ENCODE measurements at regions not wholly inside any gene's neighbourhood (a gene's known extent, or its start where the extent isn't known, plus 50 kb on each side); places are given as distances from the start of the nearest gene placed in this dataset.

GRCh38 chr5:4108690-4109089 is 513.1 kb downstream of the IRX1 start:
- no peak for DNase-seq (ENCODE audit: low read depth in 2 of 2)

GRCh38 chr5:4113426-4113825 is 517.8 kb downstream of the IRX1 start:
- DNase-seq (ENCODE audit: low read depth in 2 of 2): no peak

GRCh38 chr5:4113905-4114304 is 518.3 kb downstream of the IRX1 start:
- DNase-seq (ENCODE audit: low read depth in 2 of 2): no peak

- DNase-seq (ENCODE audit: low read depth in 2 of 2): no peak
Measured at GRCh38 chr5:4114452-4114851, 518.8 kb downstream of the IRX1 start.

DNA sequence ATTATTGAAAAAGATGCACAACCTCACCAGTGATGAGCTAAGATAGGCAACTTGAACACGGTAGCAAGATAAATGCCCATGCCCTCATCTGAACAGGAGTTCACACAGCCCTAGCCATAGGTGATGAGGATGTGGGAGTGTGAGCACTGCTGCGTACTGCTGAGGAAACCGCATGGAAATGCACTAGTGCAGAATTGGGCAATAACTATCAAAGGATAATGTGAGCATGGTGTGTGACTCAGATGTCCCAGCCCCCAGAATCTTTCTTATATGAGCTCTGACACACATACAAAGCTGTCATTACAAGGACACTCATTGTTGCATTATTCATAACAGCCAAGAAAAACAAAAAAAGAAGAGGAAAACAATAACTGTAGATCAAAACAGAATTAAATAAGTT is 521.2 kb downstream of the IRX1 start:
- no peak for DNase-seq (ENCODE audit: low read depth in 2 of 2)

GRCh38 chr5:4124221-4124970 is 528.8 kb downstream of the IRX1 start:
- no peak for DNase-seq (ENCODE audit: low read depth in 2 of 2)

DNA sequence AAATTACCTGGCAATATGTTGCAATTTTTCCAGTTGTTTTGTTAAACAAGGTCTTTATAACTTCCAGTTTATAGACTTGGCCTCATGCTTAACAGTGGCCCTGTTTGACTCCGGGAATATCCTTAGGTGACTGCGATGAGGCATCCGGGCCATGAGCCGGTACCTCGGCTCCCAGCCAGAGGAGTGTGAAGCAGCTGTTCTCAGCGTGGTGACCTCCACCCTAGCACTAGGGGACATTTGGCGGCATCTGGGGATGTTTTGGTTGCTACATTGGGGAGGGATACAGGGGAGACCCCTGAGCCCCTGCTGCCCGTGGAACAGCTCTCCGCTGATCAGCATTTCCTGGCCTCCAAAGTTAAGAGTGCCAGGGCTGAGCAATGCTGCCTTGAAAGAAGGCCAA is 533.4 kb downstream of the IRX1 start:
- DNase-seq (ENCODE audit: low read depth in 2 of 2): no peak

DNA sequence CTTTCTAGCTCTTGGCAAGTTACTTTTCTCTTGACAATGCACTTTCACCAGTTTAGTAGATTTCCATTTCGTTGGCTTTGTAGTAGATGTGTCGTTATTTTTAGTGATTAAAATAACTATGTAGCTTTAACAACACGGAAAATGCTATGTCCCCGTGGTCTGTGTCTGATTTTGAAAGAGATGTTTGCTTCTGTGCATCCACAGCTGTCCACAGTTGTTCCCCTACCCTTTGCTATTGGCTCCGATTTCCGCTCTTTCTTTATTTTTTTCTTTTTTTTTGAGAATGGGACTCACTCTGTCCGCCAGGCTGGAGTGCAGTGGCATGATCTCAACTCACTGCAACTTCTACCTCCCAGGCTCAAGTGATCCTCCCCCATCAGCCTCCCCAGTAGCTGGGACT is 533.9 kb downstream of the IRX1 start:
- no peak for DNase-seq (ENCODE audit: low read depth in 2 of 2)

DNA sequence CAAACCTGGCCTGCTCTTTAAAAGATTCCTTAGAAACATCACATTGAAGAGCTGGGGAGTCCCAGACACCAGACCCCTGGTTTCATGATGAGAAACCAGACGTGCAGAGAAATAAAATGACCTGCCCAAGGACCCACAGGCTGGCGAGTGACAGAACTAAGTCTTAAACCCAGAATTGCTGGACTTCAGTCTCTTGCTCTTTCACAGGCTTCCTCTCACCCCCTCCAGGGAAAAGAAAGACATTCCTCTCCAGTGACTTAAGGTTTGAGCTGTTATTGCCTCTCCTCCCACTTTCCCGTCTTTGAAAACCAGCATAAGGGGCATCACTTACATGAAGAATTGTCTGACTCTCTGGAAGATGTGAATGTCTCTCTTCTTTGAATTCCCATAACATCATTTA is 535.2 kb downstream of the IRX1 start:
- no peak for DNase-seq (ENCODE audit: low read depth in 2 of 2)

DNA sequence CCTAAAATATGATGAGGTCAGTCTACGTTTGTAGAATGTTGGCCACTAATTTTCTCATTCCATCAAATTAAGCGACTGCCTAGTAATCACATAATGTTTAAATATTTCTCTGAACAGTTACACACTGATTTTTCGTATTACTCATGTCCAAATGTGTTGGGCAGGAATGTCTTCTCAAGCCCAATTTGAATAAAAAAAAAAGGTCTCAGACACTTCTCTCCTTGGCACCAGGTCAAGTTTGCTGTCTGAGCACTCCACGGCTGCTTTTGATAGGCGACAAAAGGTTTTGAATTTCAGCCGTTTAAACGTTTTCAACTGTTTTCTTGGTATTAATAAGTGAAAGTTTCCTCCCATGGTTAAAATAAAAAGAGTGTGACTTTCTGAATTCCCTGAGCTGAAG is 542.1 kb downstream of the IRX1 start:
- no peak for DNase-seq (ENCODE audit: low read depth in 2 of 2)

DNA sequence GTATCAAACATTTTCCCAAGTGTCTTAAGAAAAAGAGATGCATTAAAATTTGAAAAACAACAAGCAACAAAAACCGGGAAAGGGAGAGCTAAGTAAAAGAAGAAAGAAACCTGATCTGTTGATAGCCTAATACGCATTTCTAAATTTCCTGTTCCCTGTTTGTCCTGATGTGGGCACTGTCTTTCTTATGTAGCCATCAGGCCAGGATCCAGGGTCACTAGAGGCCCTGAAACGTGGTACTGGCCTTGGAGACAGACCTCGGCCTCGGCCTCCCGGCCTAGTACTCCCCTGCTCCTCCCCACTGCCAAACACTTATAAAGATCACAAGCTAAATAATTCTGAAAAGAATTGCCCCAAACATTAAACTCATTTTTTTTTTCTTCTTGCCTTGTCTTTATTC is 547.2 kb downstream of the IRX1 start:
- DNase-seq (ENCODE audit: low read depth in 2 of 2): no peak

GRCh38 chr5:4144411-4145007 is 548.9 kb downstream of the IRX1 start:
- DNase-seq (ENCODE audit: low read depth in 2 of 2): no peak

DNA sequence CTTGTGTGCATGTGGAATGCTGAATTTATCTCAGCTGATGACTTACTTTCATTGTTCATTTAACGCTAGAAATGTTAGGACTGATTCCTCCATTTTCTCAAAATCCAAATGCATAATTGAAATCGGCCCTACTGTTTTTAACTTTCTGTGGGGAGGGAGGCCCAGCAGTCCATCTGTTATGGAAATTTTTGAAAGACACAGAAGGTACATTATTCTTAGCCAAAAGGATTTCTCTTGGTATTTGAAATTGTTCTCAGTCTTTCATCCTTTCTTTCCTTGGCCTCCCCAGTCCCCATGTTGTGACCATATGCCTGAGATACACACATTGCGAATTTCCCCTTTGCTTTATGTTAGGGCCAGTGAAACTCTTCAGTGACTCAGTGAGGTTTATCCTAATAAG is 549.9 kb downstream of the IRX1 start:
- no peak for DNase-seq (ENCODE audit: low read depth in 2 of 2)

GRCh38 chr5:4148009-4148408 is 552.4 kb downstream of the IRX1 start:
- no peak for DNase-seq (ENCODE audit: low read depth in 2 of 2)

DNA sequence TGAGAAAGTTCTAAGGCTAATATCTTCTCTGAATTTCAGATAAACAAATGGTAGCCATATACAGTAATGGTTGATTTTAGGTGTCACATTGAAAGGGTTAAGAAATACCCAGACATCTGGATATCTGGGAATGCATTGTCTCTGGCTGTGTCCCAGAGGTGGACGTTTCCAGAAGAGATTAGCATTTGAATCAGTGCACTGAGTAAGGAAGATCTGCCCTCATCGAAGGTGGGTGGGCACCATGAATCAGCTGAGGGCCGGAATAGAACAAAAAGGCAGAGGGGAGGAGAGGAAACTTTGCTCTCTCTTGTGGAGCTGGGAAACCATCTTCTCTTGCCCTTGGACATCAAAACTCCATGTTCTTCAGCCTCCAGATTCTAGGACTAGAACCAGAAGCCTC is 554.4 kb downstream of the IRX1 start:
- DNase-seq (ENCODE audit: low read depth in 2 of 2): no peak

GRCh38 chr5:4156153-4156552 is 560.5 kb downstream of the IRX1 start:
- DNase-seq (ENCODE audit: low read depth in 2 of 2): no peak

GRCh38 chr5:4156889-4157288 is 561.3 kb downstream of the IRX1 start:
- no peak for DNase-seq (ENCODE audit: low read depth in 2 of 2)

DNA sequence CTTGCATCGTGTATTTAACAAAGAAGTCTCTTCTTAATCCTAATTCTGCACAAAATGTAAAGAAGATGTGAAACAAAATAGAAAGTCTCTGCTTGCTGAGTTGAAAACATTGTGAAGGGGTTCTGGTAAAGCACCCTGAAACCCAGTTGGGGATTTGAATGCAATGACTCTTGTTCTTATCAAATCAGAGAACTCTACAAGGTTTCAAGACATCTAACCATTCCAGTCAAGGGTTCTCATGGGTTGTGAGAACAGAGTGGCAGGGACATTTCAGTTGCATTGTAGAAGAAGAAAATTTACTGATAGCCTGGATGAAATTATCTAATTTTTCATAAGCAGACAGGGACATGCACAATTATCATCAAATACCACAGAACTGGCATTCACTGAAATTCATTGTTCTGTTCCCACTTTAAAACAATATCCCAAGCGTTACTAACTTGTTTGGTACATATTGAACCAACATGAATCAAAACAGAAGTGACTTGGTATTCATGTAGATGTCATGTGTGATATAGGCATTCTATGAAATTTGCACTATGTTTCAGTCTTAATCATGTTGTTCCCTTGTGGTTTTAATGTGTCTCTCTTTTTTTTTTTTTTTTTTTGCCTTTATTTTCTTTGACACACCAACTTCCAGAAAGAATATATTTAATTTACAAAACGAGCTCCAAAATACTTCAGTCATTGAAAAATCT is 563.3 kb downstream of the IRX1 start:
- DNase-seq (ENCODE audit: low read depth in 2 of 2): no peak

GRCh38 chr5:4159681-4160080 is 564.0 kb downstream of the IRX1 start:
- DNase-seq (ENCODE audit: low read depth in 2 of 2): no peak

DNA sequence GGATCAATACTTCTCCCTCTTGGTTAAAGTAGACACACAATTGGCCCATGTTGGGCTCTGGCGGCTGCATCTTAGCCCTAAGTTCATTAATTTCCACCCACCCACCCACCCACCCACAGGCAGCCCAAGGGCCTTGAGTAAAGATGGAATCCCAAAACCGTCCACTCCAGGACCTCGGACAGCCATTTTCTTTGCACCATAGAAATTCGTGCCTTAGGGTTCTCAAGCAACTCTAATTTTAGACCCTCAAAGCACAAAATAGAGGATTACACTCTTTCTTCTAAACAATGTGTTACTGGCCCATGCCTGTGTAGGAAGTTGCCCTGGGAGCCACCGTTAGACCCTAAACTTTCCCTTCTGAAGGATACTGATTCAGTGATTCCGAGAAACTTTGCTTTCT is 568.5 kb downstream of the IRX1 start:
- no peak for DNase-seq (ENCODE audit: low read depth in 2 of 2)

- no peak for DNase-seq (ENCODE audit: low read depth in 2 of 2)
Measured at GRCh38 chr5:4180703-4181102, 585.1 kb downstream of the IRX1 start.

DNA sequence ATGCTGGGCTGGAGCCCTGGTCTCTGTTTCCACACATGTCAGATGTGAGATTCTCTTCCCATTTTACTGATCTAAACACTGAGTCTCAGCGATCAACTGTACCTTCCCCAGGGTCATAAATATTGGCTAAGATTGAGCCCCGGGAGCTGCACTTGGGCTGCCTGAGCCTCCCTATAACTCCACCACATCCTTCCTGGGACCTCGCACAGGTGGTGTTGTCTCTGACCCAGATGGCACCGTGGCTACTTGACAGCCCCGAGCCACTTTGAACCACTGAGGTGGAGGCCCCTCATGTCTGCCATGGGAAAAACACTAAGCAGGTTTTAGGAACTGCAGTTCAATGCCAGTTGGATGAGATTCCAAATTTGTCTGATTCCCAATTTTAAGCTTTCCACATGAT is 586.5 kb downstream of the IRX1 start:
- no peak for DNase-seq (ENCODE audit: low read depth in 2 of 2)

DNA sequence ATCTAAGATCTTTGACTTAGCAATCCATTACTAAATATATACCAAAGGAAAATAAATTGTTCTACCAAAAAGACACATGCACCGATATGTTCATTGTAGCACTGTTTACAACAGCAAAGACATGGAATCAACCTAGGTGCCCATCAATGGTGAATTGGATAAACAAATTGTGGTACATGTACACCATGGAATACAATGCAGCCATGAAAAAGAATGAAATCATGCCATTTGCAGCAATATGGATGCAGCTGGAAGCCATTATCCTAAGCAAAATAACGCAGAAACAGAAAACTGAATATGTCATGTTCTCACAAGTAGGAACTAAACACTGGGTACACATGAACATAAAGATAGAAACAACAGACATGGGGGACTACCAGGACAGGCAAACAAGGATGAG is 589.5 kb downstream of the IRX1 start:
- no peak for DNase-seq (ENCODE audit: low read depth in 2 of 2)
